Stimulated activated effector memory CD8-positive, alpha-beta T cell treated with anti-CD3 and anti-CD28 coated beads, Interleukin-12 subunit alpha, Interleukin-12 subunit beta, amount 100 ng/mL, for 72 hours (primary cell): ENCODE measurements at regions not wholly inside any gene's neighbourhood (a gene's known extent, or its start where the extent isn't known, plus 50 kb on each side); places are given as distances from the start of the nearest gene placed in this dataset.

Experiments
- ATAC-seq: fragments of 150-1000 bp; cut with Tn5 transposase; 2 replicates; pipeline ENCODE4 v1.10.0; 2021
- DNase-seq, 2 donors: peaks; one replicate each; pipeline ENCODE4 v3.0.0; 2021 to 2022; ENCODE audit warnings: low spot score in 2 of 2
- H3K27ac Mint-ChIP-seq: one replicate; pipeline ENCODE4 v1.8.0; 2022; ENCODE audit warnings: mild to moderate bottlenecking, mixed read lengths
- H3K36me3 Mint-ChIP-seq: one replicate; pipeline ENCODE4 v1.8.0; 2022; ENCODE audit warnings: mild to moderate bottlenecking, mixed read lengths
- H3K4me1 Mint-ChIP-seq: one replicate; pipeline ENCODE4 v1.8.0; 2022; ENCODE audit warnings: mixed read lengths
- H3K4me3 Mint-ChIP-seq: one replicate; pipeline ENCODE4 v1.8.0; 2022; ENCODE audit warnings: mild to moderate bottlenecking, mixed read lengths
- H3K9me3 Mint-ChIP-seq: one replicate; pipeline ENCODE4 v1.8.0; 2022; ENCODE audit warnings: mixed read lengths

DNA sequence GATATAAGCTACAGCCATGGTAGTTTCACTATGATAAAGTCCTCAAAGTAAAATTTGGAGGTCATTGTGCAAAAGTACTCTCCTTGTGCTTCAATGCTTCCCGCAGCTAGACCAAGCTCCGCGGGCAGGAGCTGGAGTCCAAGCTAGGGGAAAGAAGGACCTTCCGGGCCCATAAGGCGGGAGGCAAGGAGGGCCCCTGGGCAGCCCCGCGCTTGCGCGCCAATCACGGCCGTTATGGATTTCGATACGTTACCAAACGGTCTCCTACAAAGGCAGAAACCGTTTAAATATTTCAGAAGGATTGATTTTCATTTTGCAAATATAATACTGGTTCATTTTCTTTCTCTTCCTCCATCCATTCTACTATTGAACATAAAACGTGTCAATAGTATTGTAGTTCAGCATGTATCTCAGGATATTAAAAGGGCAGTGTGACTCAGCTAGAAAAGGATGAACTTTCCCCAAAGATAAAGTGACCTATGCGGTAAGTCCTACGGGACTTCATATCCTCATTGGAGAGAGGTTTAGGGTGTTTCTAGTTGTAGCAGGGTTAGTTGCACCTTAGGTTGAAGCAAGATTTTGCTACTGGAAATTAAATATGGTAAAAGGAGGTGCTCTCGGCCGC lies 128.0 kb downstream of the KIF20B start:
- no peak overlapping the region for H3K4me3 Mint-ChIP-seq
- H3K4me1 Mint-ChIP-seq = no peaks in the 10 kb centered on the region
- H3K9me3 Mint-ChIP-seq = no peaks in the 10 kb centered on the region
- no peak for ATAC-seq
- no peak for DNase-seq
- no peak overlapping the region for H3K27ac Mint-ChIP-seq
- H3K36me3 Mint-ChIP-seq = no peaks in the 10 kb centered on the region

DNA sequence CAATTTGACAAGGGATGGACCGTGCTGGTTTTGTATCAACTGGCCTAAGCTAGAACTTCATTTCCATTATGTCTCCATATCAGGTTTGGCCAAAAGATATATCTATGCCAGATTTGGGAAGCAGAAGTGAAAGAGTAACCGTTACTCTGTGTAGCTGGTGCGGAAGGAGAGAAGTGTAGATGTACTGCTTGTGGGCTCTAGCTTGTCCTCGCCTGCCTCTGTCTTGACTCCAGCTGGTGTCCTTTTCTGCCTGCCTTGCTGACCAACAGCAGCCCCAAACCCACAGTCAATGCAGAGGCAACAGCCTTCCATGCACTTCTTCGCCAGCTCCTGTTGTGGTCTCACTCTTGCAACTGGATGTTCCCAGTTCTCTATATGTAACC lies 128.5 kb downstream of the KIF20B start:
- Mint-ChIP-seq H3K27ac (no peak overlapping the region), H3K4me3 (no peak overlapping the region), H3K36me3 (no peaks in the 10 kb centered on the region), H3K9me3 (no peaks in the 10 kb centered on the region), H3K4me1 (no peaks in the 10 kb centered on the region)
- DNase-seq = no peak
- ATAC-seq = no peak

DNA sequence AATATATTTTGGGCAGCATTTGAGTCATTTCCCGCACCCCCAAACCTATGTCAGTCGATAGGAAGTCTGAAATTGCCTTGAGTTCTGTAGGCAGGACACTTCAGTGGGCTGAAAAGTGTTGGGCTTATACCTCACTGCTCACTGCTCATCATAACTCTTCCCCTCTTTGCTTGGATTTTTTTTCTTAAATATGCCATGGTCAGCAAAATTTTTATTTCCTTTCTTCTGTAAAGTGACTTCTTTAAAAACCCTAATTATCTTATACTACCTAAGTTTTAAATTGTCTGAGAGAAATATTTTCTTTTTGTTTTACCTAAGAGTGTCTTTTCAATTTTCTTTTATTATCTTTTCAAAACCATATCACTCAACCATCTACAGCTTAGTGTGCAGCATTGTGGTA lies 129.2 kb downstream of the KIF20B start:
- Mint-ChIP-seq H3K36me3 (no peaks in the 10 kb centered on the region), H3K9me3 (no peaks in the 10 kb centered on the region), H3K4me3 (no peak overlapping the region), H3K27ac (no peak overlapping the region), H3K4me1 (no peaks in the 10 kb centered on the region)
- no peak for DNase-seq
- ATAC-seq = no peak

DNA sequence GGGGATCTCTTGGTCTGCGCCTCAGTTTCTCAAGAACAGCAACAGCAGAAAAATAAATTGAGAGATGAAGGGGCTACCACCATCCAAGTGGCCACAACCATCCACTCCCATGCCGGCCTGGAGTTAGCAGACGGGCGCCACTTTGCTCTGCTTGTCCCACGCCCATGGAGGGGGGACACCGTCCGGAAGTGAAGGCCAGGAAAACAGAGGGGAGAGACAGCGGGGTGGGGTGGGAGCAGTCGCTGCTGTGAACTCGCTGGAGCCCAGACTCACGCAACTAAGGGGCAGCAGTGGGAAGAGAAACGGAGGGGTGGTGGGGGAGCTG lies 135.4 kb downstream of the KIF20B start:
- no peaks in the 10 kb centered on the region for H3K9me3 Mint-ChIP-seq
- H3K27ac Mint-ChIP-seq = peak overlapping the region; percentile 89
- peaks cover 22% of the 10 kb centered on the region for H3K4me1 Mint-ChIP-seq
- peak overlapping the region; percentile 77 for H3K4me3 Mint-ChIP-seq
- H3K36me3 Mint-ChIP-seq = no peaks in the 10 kb centered on the region
- no peak for ATAC-seq
- DNase-seq = no peak

DNA sequence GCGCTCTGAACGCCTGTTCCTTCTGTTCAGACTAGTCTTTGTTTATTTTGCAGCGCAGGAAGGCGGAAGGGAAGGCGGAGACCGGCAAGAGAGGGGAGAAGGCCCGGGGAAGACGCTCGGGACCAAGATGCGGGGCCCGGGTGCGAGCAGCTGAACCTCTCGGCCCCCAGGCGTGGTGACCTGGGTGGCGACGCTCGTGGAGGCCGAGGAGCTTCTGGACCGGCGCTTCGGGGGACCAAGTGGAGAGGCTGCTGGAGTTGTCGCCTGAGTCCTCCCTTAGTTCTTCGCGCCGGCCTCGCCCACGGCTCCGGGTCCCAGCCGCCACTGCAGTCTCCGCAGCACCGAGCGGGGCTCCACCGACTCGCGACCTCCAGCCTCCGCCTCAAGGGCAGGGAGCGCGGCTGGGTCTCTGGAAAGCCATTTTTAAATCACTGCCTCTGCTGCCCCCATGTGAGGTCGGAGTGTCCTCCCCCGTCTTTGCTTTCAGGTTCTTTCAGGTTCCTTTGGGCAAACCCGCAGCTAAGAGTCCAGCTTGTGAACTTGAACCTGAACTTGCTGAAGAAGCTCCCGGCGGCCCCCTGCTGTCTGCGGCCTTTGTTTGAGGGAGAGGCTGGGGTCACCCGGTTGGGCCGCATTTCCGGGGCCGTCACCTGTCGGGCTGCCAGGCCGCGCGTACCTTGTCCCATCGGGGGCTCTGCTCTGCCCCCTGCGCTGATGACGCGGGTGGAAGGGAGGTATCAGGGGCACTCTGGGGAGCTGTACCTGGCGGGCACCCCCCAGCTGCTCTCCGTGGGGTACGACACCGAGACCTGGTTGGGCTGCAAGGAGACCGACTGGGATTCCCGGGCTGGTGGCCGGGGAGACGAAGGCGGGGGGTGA lies 136.0 kb downstream of the KIF20B start:
- Mint-ChIP-seq H3K36me3 (no peaks in the 10 kb centered on the region), H3K4me1 (peaks cover 22% of the 10 kb centered on the region), H3K9me3 (no peaks in the 10 kb centered on the region), H3K27ac (peak overlapping the region; percentile 89), H3K4me3 (peak overlapping the region; percentile 77)
- DNase-seq = peak in 1 of 2 donors; percentile 55
- ATAC-seq = peak; percentile 68

DNA sequence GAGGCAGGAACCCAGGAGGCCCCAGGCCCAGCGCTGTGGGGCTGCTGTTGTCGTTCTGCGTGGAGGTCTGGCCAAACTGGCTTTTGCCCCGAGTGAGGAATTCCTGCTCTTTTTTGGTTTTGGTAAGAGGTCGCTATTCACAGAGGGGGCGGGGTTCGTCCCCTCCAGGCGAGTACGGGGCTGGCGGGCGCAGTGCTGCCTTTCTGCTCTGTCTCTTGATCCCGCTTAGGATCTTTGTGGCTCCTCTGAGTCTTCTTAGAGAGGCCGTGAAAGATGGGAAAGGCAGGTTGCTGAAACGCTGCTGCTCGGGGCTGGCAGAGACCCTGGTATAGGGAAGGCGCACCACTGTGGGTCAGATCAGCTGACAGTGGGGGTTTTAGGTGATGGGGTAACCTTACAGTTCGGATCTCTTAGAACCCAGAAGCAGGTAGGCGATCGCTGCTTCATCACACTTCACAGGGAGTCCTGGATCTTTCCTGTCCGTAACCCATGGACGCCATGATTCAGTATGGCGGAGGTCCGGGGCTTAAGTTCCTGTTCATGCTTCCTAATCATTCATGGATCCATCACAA lies 136.7 kb downstream of the KIF20B start:
- H3K27ac Mint-ChIP-seq = no peak overlapping the region
- H3K9me3 Mint-ChIP-seq = no peaks in the 10 kb centered on the region
- H3K36me3 Mint-ChIP-seq = no peaks in the 10 kb centered on the region

DNA sequence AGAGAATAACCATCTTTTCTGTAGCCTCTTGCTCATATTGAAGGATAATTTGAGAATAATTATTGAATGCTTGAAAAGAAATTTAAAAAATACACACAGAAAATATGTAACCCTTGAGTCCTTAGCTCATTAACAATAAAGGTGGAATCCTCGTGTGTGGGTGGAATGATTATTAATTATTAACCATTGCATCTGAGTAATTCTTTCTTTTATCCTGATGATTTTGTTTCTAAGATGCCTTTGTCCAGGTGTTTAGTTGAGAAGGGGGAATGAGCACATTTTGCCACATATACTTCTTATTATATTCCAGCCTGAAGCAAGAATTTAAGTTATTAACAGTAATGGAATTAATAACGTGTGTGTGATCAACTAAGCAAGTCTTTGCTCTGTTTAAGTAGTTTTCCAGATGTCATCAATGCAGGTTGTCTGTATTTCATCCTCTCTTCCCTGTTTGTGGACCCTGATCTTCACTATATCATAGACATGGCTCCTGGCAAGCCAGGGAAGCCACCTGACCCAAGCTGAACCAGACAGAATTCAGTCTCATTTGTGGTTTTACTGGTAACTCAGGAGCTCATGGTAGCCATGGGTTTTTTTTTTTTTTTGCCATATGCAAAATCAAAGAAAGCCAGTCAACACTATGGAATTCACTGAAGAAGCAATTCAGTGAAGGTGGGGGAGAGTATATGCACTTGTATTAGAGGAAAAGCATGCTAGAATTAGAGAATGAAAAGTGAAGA lies 144.3 kb downstream of the KIF20B start:
- H3K27ac Mint-ChIP-seq = no peak overlapping the region
- ATAC-seq = no peak
- no peaks in the 10 kb centered on the region for H3K36me3 Mint-ChIP-seq
- no peak overlapping the region for H3K4me3 Mint-ChIP-seq
- H3K4me1 Mint-ChIP-seq = no peaks in the 10 kb centered on the region
- no peak for DNase-seq
- no peaks in the 10 kb centered on the region for H3K9me3 Mint-ChIP-seq

More for the DNA sequence above, 136.7 kb downstream of the KIF20B start:
- ATAC-seq = no peak
- peaks cover 22% of the 10 kb centered on the region for H3K4me1 Mint-ChIP-seq
- peak overlapping the region; percentile 77 for H3K4me3 Mint-ChIP-seq
- no peak for DNase-seq

DNA sequence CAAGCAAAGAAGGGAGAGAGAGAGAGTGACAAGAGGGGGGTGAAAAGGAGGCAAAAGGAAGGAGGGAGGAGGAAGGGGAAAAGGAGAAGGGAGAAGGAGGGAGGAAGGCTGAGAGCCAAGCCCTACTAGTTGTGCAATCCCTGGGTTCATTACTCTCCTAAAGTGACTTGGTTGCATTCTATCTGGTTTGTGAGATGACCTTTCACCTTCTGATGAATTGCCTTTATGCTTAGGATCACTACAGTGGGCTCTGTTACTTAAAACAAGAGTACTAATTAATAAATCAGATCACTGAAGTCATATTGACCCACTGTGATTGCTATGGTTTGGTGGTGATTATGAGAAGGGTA lies 144.9 kb downstream of the KIF20B start:
- H3K4me3 Mint-ChIP-seq = no peak overlapping the region
- H3K9me3 Mint-ChIP-seq = no peaks in the 10 kb centered on the region
- ATAC-seq = no peak
- no peak overlapping the region for H3K27ac Mint-ChIP-seq
- DNase-seq = no peak
- no peaks in the 10 kb centered on the region for H3K36me3 Mint-ChIP-seq
- no peaks in the 10 kb centered on the region for H3K4me1 Mint-ChIP-seq

DNA sequence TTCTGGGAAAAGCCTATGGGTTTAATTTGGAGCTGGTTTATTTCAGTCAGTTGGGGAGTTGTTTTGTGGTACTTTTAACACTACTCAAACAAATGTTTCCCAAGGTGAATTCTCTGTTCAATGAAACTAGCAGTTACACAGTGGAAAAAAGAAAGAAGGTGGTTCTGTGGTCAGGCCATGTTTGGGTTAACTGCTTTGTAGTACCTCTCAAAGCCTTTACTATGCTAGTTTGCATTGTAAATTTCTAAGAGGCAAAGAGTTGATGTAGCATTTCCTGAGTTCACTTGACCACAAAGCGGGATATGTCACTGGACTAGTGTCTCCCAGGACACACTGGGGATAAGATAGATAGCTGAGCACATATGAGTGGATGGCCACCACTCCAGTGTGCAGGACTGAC lies 145.4 kb downstream of the KIF20B start:
- no peaks in the 10 kb centered on the region for H3K36me3 Mint-ChIP-seq
- DNase-seq (no peak), ATAC-seq (no peak)
- no peaks in the 10 kb centered on the region for H3K4me1 Mint-ChIP-seq
- H3K9me3 Mint-ChIP-seq = no peaks in the 10 kb centered on the region
- H3K4me3 Mint-ChIP-seq = no peak overlapping the region
- H3K27ac Mint-ChIP-seq = no peak overlapping the region

DNA sequence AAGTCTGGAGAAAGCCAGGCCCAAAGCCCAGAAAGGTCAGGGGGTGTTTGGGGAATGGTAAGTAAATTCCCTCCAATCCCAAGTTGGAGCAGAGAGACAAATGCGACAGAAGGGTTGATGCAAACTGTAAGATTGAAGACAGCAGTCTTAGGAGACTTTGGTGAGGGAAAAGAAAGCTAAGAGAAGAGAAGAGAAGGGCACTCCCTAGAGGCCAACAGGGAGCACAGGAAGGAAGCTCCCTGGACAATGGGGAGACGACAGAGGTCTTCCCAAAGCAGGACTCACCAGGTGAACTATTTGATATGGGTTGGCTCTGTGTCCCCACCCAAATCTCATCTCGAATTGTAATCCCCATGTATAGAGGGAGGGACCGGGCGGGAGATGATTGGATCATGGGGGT lies 151.5 kb downstream of the KIF20B start:
- no peaks in the 10 kb centered on the region for H3K36me3 Mint-ChIP-seq
- no peak overlapping the region for H3K4me3 Mint-ChIP-seq
- ATAC-seq = no peak
- H3K27ac Mint-ChIP-seq = no peak overlapping the region
- no peaks in the 10 kb centered on the region for H3K4me1 Mint-ChIP-seq
- no peaks in the 10 kb centered on the region for H3K9me3 Mint-ChIP-seq
- no peak for DNase-seq

DNA sequence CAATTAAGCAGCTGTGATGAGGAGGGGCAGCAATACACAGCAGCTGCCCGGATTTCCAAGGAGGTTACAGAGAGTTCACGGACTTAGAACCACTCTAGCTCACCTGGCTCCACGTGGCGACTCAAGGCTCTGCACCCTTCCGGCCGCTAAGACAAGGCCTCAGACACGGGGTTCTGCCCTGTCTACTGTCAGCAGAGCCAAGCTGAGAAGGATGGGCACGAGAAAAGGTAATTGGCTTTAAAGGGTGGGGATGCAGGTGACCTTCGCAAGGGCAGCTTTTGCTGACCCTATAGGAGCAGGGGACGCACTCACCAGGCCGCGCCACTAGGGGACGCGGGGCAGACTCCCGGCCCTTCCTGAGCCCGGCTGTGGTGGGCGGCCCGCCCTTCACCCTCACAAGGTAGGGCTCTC lies 152.4 kb downstream of the KIF20B start:
- Mint-ChIP-seq H3K9me3 (no peaks in the 10 kb centered on the region), H3K36me3 (no peaks in the 10 kb centered on the region), H3K4me3 (no peak overlapping the region), H3K4me1 (no peaks in the 10 kb centered on the region), H3K27ac (no peak overlapping the region)
- no peak for DNase-seq
- ATAC-seq = no peak

DNA sequence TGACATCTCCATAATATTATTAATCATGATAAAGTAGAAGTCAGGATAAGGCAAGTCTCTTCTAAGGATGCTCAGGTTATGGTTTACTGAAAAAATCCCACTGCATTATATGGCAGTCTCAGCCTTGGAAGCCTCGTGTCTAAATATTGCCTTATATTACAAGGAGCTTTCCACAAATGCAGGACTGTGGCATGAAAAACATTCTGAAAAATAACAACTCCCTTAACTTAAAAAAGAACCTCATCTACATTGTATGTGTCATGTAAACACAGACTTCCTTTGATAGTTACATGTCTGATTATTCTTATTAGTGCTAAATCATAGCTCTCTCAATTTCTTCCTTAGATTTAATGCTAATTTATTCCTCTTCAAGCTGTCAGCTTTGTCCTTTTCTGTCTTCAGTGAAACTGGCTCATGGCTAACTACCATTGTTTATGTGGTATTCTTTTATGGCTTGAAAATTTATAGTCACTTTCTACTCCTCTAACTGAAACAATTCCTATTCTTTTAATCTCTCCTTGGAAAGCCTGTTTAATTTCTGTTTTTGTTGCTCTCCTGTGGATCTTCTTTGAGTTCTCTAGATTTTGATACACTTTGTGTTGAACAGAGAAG lies 156.1 kb downstream of the KIF20B start:
- Mint-ChIP-seq H3K4me3 (no peak overlapping the region), H3K27ac (no peak overlapping the region), H3K36me3 (no peaks in the 10 kb centered on the region), H3K9me3 (no peaks in the 10 kb centered on the region), H3K4me1 (peaks cover 20% of the 10 kb centered on the region)
- ATAC-seq = no peak
- DNase-seq = no peak

DNA sequence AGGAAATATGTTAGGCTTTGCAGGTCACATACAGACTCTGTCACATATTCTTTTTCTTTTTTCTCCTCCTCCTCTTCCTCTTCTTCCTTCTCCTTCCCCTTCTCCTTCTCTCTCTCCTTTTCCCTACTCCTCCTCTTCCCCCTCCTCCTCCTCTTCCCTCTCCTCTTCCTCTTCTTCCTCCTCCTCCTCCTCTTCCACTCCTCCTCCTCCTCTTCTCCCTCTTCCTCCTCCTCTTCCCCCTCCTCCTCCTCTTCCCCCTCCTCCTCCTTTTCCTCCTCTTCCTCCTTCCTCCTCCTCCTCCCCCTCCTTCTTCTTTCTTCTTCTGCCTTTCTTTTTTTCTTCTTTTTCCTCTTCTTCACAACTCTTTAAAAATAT lies 159.8 kb downstream of the KIF20B start:
- Mint-ChIP-seq H3K27ac (peak overlapping the region; percentile 72), H3K4me3 (peak overlapping the region; percentile 52), H3K4me1 (peaks cover 20% of the 10 kb centered on the region), H3K9me3 (no peaks in the 10 kb centered on the region), H3K36me3 (no peaks in the 10 kb centered on the region)
- no peak for DNase-seq
- ATAC-seq = no peak

DNA sequence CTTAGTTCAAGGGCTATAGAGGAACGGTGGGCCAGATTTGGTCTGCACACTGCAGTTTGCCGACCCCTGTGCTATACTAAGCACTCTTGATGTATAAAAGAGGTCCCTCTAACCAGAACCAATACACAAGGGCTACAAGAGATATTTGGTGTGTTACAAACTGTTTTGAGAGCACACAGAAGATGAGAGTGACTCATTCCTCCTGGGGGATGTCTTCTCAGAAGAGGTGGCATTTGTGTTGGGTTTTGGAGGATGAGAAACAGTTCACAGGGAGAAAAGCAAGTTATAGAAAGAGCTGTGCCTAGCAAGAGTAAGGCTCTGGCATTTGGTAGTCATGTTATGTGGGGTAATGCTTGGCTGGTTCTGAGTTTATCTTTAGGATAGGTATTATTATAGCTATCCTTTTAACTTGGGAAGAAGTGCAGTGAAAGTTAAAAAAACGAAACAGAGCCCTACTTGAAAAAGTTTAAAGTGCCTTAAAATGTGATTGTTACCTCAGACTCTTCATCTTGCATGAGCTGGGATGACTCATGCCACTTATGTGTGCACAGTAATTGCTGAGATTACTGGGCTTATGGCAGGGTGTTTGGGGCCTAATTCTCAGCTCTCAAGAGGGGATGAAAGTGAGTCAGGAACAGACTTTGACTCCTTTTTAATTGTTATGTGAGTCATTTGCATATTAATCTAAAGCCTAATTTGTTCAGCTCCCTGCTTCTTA lies 160.4 kb downstream of the KIF20B start:
- peak overlapping the region; percentile 72 for H3K27ac Mint-ChIP-seq
- no peak for DNase-seq
- no peaks in the 10 kb centered on the region for H3K9me3 Mint-ChIP-seq

DNA sequence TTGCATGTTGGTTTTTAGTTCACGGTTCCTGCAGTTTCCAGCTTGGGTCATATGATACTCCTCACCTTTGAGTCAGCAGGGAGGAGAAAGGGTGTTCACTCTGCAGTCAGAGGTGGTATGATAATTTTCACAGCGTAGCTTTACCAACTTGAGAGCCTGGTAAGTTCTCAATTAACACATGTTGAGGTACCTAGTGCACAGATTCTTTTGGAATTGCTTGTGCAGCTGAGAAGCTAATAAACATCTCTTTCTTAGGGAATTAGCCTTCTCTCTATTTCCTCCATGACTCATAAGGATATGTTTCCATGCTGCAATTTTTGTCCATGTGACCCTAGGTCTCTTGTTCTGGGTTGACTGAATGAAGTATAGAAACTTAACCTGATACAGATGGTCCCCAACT lies 166.6 kb downstream of the KIF20B start:
- H3K4me1 Mint-ChIP-seq = no peaks in the 10 kb centered on the region
- H3K36me3 Mint-ChIP-seq = no peaks in the 10 kb centered on the region
- DNase-seq = no peak
- no peak overlapping the region for H3K4me3 Mint-ChIP-seq
- ATAC-seq = no peak
- H3K27ac Mint-ChIP-seq = no peak overlapping the region
- H3K9me3 Mint-ChIP-seq = no peaks in the 10 kb centered on the region

More for the DNA sequence above, 160.4 kb downstream of the KIF20B start:
- peaks cover 20% of the 10 kb centered on the region for H3K4me1 Mint-ChIP-seq
- no peaks in the 10 kb centered on the region for H3K36me3 Mint-ChIP-seq
- peak; percentile 99 for ATAC-seq
- peak overlapping the region; percentile 52 for H3K4me3 Mint-ChIP-seq
